Panc1 (cell line): ENCODE measurements at regions not wholly inside any gene's neighbourhood (a gene's known extent, or its start where the extent isn't known, plus 50 kb on each side); places are given as distances from the start of the nearest gene placed in this dataset.

Source experiments
- ATAC-seq: fragments of 200-7000 bp; cut with Tn5 transposase; 2 replicates; pipeline ENCODE4 v1.9.1; 2020; ENCODE audit warnings: mild to moderate bottlenecking, moderate library complexity
- BruUV-seq: library from RNA; stranded (reverse); fragments of 400-500 nt; replicated peaks from 2 replicates; lab custom pipeline; 2021; lab: Mats Ljungman, UMichigan
- CTCF ChIA-PET: fragments of 300-600 bp; sonication (Branson Sonifier 250); formaldehyde crosslinking; loops from one replicate; lab custom pipeline; 2022; ENCODE audit warnings: antibody characterized with exemption; lab: Charles Lee
- POLR2A ChIA-PET: fragments of 300-600 bp; sonication (Branson Sonifier 250); formaldehyde crosslinking; loops from one replicate; lab custom pipeline; 2022; ENCODE audit warnings: antibody characterized with exemption; lab: Charles Lee
- DNase-seq: peaks from one replicate; pipeline ENCODE4 v3.0.0-alpha.2; 2010; ENCODE audit warnings: low read depth, low spot score
- H3K27ac ChIP-seq: 2 replicates; pipeline ENCODE4 v1.5.1; 2011; ENCODE audit warnings: mild to moderate bottlenecking, low read length, inconsistent platforms
- H3K27me3 ChIP-seq: fragments of 200-500 bp; sonication (Bioruptor generic); 2 replicates; pipeline ENCODE4 v1.6.0; 2014; ENCODE audit warnings: low read length, inconsistent platforms; ENCODE audit not compliant: control insufficient read depth, insufficient read depth
- H3K36me3 ChIP-seq: fragments of 200-500 bp; sonication (Bioruptor generic); 2 replicates; pipeline ENCODE4 v1.5.1; 2014; ENCODE audit warnings: inconsistent platforms, mild to moderate bottlenecking, low read length, moderate library complexity; ENCODE audit not compliant: control insufficient read depth, insufficient read depth
- H3K4me1 ChIP-seq: 2 replicates; pipeline ENCODE4 v1.5.1; 2011; ENCODE audit warnings: inconsistent platforms, mild to moderate bottlenecking, low read length, moderate library complexity; ENCODE audit not compliant: control insufficient read depth, insufficient read depth
- H3K4me3 ChIP-seq, 2 experiments: 2 replicates each; pipeline ENCODE4 v1.5.1; 2011 to 2012; ENCODE audit warnings: low read depth in 2 of 2, low read length in 2 of 2, mild to moderate bottlenecking in 2 of 2, inconsistent platforms in 1 of 2, moderate library complexity in 1 of 2
- H3K9me3 ChIP-seq: fragments of 200-500 bp; sonication (Bioruptor generic); 2 replicates; pipeline ENCODE4 v1.5.1; 2014; ENCODE audit warnings: low read depth, mild to moderate bottlenecking, inconsistent platforms, low read length, moderate library complexity; ENCODE audit not compliant: control insufficient read depth, insufficient read depth
- POLR2AphosphoS5 ChIP-seq: IDR thresholded peaks from 2 replicates; pipeline ENCODE4 v1.6.1; 2012; ENCODE audit warnings: mild to moderate bottlenecking, low read depth, low read length, moderate library complexity
- SIN3A ChIP-seq: IDR thresholded peaks from 2 replicates; pipeline ENCODE4 v1.6.1; 2012; ENCODE audit warnings: low read depth, mild to moderate bottlenecking, low read length, moderate library complexity, borderline replicate concordance; ENCODE audit not compliant: insufficient read depth
- TCF7L2 ChIP-seq: IDR thresholded peaks from 2 replicates; pipeline ENCODE4 v1.6.1; 2011; ENCODE audit warnings: mild to moderate bottlenecking, low read depth, low read length, inconsistent platforms
- in situ Hi-C: cut with HindIII; loops from 2 replicates; pipeline ENCODE4 v1.10.0; 2016; ENCODE audit warnings: low sequenced_read_pairs, low pct_unique_long_range_greater_than_20kb
- intact Hi-C: fragments of 100-400 bp; cut with micrococcal nuclease; formaldehyde crosslinking; loops from one replicate; pipeline ENCODE4 v1.10.0; 2022; ENCODE audit not compliant: unreplicated experiment
- TF ChIP-seq, protein P1 (sequence below), 2 experiments: IDR thresholded peaks; 2 replicates each; pipeline ENCODE4 v1.6.1; 2011 to 2012; ENCODE audit warnings: low read depth in 2 of 2, control low read depth in 1 of 2, low read length in 1 of 2, mild to moderate bottlenecking in 1 of 2, moderate library complexity in 1 of 2; ENCODE audit not compliant: insufficient read depth in 1 of 2
- TF ChIP-seq, protein P2 (sequence below): fragments of 450-650 bp; IDR thresholded peaks from 2 replicates; pipeline ENCODE4 v1.5.1; 2017; ENCODE audit warnings: mild to moderate bottlenecking

DNA sequence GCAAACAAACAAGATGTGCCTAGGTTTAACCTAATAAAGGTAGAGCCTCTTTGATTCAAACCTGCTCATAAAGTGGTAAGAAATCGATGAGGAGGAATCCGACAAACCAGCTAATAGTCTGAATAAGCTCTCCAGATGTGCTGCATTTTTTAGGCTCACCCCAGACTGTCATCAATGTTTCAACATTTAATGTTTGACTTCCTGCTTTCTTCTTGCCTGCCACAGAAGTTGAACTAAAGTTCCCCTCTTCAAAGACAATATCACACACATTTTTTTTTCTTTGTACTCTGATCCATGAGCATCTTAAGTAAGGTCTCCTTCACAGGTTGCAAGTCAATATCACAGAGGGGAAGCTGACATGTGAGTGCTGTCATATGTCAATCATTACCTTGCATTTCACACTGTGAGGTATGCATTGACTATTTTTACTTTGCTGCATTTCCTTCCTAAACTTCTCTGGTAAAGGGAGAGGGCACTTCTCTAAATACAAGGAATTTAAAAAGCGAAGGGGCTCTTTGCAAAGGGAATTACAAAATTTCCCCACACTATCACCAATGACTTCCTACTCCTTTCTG lies 172.3 kb upstream of the MCTP2 start:
- ATAC-seq (no peak), DNase-seq (no peak)
- Histone ChIP-seq H3K36me3 (no peaks in the 10 kb centered on the region), H3K4me3 (no peak overlapping the region), H3K4me1 (no peaks in the 10 kb centered on the region), H3K9me3 (no peaks in the 10 kb centered on the region), H3K27me3 (no peaks in the 10 kb centered on the region), H3K27ac (no peak overlapping the region)
- no peak for TF ChIP-seq TCF7L2
- no peak for TF ChIP-seq POLR2AphosphoS5
- no peak for TF ChIP-seq SIN3A
- TF ChIP-seq, protein P1, sequence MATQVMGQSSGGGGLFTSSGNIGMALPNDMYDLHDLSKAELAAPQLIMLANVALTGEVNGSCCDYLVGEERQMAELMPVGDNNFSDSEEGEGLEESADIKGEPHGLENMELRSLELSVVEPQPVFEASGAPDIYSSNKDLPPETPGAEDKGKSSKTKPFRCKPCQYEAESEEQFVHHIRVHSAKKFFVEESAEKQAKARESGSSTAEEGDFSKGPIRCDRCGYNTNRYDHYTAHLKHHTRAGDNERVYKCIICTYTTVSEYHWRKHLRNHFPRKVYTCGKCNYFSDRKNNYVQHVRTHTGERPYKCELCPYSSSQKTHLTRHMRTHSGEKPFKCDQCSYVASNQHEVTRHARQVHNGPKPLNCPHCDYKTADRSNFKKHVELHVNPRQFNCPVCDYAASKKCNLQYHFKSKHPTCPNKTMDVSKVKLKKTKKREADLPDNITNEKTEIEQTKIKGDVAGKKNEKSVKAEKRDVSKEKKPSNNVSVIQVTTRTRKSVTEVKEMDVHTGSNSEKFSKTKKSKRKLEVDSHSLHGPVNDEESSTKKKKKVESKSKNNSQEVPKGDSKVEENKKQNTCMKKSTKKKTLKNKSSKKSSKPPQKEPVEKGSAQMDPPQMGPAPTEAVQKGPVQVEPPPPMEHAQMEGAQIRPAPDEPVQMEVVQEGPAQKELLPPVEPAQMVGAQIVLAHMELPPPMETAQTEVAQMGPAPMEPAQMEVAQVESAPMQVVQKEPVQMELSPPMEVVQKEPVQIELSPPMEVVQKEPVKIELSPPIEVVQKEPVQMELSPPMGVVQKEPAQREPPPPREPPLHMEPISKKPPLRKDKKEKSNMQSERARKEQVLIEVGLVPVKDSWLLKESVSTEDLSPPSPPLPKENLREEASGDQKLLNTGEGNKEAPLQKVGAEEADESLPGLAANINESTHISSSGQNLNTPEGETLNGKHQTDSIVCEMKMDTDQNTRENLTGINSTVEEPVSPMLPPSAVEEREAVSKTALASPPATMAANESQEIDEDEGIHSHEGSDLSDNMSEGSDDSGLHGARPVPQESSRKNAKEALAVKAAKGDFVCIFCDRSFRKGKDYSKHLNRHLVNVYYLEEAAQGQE (IDR thresholded peaks at IDR 0.05; ENCODE audit: insufficient read depth in 1 of 2, low read depth in 2 of 2, low read length in 1 of 2), result no peak
- TF ChIP-seq, protein P2, sequence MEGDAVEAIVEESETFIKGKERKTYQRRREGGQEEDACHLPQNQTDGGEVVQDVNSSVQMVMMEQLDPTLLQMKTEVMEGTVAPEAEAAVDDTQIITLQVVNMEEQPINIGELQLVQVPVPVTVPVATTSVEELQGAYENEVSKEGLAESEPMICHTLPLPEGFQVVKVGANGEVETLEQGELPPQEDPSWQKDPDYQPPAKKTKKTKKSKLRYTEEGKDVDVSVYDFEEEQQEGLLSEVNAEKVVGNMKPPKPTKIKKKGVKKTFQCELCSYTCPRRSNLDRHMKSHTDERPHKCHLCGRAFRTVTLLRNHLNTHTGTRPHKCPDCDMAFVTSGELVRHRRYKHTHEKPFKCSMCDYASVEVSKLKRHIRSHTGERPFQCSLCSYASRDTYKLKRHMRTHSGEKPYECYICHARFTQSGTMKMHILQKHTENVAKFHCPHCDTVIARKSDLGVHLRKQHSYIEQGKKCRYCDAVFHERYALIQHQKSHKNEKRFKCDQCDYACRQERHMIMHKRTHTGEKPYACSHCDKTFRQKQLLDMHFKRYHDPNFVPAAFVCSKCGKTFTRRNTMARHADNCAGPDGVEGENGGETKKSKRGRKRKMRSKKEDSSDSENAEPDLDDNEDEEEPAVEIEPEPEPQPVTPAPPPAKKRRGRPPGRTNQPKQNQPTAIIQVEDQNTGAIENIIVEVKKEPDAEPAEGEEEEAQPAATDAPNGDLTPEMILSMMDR, result no peak
- intact Hi-C loops (no loop called here), in situ Hi-C loops (no loop called here)
- CTCF ChIA-PET, result no interaction called here
- POLR2A ChIA-PET, result no interaction called here
- no TSS peak for BruUV-seq

DNA sequence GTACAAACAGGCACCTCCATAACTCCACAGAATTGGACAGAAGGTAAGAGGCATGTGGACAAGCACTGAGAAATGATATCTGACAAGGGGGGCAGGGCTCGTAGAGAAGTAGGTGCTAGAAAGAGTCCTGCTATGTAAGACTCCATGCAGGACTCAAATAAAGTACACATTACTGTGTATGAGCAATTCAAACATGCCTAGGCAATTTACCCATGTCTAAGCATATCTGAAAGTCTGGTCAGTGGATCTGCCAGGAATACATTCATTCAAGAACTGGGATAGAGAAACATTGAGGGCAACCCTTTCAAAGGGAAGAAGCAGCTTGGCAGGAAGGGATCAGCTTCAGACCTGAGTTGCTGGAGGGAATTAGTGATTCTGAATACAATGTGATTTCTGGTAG lies 174.1 kb upstream of the MCTP2 start:
- in situ Hi-C loops, result no loop called here
- TF ChIP-seq POLR2AphosphoS5 (no peak), SIN3A (no peak), TCF7L2 (no peak)
- TF ChIP-seq, protein P2, result no peak
- TF ChIP-seq, protein P1 (IDR thresholded peaks at IDR 0.05; ENCODE audit: insufficient read depth in 1 of 2, low read depth in 2 of 2, low read length in 1 of 2), result no peak

More for the DNA sequence above, 174.1 kb upstream of the MCTP2 start:
- intact Hi-C loops, result no loop called here
- Histone ChIP-seq H3K36me3 (no peaks in the 10 kb centered on the region), H3K4me1 (no peaks in the 10 kb centered on the region), H3K27me3 (no peaks in the 10 kb centered on the region), H3K27ac (no peak overlapping the region), H3K4me3 (no peak overlapping the region), H3K9me3 (no peaks in the 10 kb centered on the region)
- DNase-seq, result no peak
- POLR2A ChIA-PET, result no interaction called here
- ATAC-seq, result no peak
- CTCF ChIA-PET, result no interaction called here
- BruUV-seq, result no TSS peak
